22Rv1 (cell line): ENCODE measurements at regions not wholly inside any gene's neighbourhood (a gene's known extent, or its start where the extent isn't known, plus 50 kb on each side); places are given as distances from the start of the nearest gene placed in this dataset.

ENCODE experiments used
- ZFX ChIP-seq: fragments of 450-650 bp; IDR thresholded peaks from 2 replicates; pipeline ENCODE4 v1.6.1; 2017; ENCODE audit warnings: antibody characterized with exemption, borderline replicate concordance
- TF ChIP-seq, protein P1 (sequence below): fragments of 450-650 bp; IDR thresholded peaks from 2 replicates; pipeline ENCODE4 v1.5.1; 2017; ENCODE audit warnings: mild to moderate bottlenecking

DNA sequence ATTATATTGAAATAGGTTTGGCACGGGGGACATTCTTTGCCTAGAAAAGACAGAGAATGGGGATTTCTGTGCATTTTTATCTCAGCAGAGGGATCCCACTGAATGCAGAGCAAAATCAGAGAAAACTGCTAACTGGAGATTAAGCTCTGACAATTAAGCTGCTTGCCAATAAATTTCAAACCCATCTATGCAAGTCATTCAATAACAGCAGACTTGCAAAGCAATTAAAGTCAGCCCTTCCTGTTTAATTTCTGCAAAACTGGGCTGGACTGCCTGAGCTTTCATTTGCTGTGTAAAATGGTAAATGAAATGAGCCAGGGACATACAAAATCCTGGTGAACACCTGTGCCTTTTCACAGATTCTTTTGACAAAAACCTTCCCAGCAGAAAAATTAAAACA, 1273.9 kb upstream of the CNTN5 start:
- TF ChIP-seq, protein P1, sequence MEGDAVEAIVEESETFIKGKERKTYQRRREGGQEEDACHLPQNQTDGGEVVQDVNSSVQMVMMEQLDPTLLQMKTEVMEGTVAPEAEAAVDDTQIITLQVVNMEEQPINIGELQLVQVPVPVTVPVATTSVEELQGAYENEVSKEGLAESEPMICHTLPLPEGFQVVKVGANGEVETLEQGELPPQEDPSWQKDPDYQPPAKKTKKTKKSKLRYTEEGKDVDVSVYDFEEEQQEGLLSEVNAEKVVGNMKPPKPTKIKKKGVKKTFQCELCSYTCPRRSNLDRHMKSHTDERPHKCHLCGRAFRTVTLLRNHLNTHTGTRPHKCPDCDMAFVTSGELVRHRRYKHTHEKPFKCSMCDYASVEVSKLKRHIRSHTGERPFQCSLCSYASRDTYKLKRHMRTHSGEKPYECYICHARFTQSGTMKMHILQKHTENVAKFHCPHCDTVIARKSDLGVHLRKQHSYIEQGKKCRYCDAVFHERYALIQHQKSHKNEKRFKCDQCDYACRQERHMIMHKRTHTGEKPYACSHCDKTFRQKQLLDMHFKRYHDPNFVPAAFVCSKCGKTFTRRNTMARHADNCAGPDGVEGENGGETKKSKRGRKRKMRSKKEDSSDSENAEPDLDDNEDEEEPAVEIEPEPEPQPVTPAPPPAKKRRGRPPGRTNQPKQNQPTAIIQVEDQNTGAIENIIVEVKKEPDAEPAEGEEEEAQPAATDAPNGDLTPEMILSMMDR = no peak
- TF ChIP-seq ZFX = no peak
